HG02678 (cell line): ENCODE measurements at regions not wholly inside any gene's neighbourhood (a gene's known extent, or its start where the extent isn't known, plus 50 kb on each side); places are given as distances from the start of the nearest gene placed in this dataset.

ENCODE experiments used
- ATAC-seq: cut with Tn5 transposase; IDR thresholded peaks from one replicate; pipeline ENCODE4 v1.9.1; 2021; ENCODE audit warnings: mild to moderate bottlenecking, moderate library complexity; ENCODE audit not compliant: unreplicated experiment

DNA sequence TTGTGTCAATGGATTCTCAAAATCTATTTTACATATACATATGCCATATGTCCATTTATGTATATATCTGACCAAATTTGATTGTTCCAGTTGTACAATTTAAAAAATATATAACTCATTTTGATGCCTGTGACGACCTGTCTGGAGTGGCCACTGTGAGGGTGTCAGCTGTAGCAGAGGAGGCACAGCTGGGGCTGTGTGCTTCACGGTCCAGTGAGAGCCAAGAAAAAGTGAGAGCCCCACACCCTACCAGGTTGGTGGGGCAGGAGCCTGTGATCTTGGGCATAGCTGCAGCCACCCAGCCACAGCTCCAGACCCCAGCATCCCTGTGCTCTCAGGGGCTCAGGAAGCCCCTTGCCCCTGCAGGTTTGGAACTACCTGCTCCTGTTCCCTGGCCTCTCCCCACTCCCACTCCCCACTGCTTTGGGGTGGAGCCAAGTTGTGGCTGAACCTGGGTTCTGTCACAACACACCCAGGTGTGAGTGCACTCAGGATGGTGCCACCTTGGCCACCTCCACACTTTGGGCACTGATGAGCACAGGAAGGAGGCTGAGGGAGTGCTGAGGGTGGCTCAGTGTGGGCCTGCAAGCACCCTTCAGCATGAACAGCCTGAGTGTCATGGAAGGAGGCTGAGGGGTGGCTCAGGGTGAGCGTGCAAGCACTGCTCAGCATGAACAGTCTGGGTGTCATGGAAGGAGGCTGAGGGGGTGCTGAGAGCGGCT lies 161.1 kb upstream of the ROBO1 start:
- no peak for ATAC-seq

DNA sequence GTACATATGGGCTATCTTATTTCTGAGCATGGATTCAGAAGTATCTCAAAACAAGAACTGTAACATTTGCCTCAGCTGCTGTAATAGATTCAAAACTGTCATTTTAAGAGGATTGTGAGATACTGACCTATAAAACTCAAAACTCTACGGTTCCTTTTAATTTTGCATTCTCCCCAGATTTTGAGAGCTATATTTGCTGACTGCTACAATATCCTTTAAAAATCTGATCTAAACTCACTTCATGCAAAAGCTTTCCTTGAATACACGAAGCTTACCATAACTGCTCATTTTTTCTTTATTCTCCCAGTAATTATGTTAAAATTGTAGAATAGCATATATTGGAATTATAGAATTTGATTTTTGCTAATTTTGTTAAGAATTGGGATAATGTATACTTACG lies 158.7 kb upstream of the ROBO1 start:
- ATAC-seq, result no peak

DNA sequence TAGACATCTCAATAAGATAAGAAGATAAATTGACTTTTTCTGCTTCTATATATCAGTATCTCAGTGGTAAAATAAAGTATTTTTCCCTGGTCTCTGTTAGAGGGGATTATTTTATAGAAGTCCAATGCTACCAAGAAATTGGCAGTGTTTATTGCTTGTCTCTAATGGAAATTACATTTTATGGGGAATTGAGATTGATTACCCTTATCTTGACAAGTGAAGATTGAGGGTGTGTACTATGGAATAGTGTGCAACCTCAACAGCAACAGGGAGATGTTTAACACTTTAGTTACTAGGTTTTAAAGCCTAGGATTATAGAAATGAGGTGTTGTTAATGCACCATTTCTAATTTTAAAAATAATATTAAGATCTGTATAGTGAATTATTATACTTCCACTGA lies 154.8 kb upstream of the ROBO1 start:
- no peak for ATAC-seq

DNA sequence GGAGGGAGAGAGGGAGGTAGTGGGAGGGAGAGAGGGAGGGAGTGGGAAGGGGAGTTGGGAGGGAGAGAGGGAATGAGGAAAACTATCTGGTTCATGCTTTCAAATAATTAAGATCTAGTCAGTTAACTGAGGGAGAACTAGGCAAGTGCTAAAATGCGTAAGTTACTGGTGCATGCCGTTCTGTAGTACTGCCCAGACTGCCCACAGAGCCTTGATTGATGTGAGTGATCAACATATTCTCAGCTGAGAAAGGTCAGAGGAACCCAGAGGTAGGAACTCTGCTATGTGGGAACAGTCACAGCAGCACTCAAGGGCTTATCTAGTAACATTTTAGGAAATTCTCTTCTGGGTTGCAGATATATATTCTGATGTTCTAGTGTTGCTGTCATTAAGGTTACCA lies 149.8 kb upstream of the ROBO1 start:
- no peak for ATAC-seq

DNA sequence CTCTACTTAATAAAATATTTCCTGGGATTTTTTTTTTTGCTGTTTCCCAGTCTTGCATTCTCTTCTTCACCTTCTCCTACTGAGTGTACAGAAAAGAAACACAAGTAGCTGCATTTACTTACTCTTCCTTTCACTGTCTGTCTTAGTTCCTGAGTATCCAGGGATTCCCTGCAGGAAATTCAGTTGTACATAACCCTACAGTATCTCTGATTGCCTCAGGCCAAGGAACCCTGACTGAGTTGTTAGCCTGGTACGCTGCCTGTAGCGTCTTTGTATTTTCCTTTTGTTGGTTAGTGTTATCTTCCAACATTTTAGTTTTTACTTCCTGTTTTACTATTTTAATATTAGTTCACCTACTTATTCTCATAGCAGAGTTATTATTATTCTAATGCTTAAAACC lies 142.5 kb upstream of the ROBO1 start:
- ATAC-seq, result no peak

DNA sequence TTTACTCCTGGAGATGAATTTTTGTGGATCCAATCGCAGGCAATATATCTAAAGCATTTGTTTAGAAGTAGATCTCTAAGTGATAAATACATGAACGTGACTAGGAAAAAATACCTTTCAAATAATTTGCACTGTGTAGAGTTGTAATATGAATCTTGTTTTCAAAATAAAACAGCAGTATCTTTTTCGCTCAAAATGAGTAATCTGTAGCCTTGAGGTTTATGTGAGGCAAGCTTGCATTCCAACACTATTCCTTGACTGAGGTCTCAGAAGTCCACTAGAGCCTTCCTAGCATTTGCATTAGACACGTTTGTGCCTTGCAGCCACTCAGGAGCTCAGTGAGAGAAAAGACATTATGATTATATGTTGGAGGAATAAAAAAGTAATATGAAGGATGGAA lies 138.3 kb upstream of the ROBO1 start:
- no peak for ATAC-seq

DNA sequence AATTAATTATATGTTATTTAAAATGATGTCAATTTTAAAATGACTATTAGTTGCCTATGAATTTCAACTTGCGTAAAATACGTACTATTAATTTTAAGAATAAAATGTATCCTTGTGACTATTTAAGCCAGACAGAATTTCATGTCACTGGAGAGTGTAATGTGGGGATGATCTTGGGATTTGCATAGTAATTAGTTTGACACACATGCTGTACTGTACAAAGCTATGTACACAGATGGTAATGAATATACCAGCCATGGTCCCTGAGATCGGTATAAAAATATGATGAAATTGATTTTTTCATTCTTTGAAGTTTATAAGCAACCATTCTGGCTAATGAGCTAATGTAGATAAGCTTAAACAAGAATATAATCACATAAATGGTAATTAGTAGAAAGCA lies 134.4 kb upstream of the ROBO1 start:
- no peak for ATAC-seq

DNA sequence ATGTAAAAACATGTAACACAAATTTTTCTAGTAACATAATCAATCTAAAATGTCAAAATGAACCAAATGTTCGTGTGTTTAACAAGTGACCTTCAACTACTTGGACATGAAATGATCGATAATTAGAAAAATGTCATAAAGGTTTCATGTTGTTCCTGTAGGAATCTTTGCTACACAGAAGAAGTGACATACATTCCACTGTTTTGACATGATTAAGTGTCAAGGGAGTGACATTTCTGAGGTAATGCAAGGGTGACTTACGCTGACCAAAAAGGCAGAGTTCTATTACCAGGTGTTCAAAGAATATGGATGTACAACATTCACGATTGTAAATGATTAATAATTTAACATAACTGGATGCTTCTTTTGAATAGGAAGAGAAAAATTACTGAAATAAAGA lies 131.1 kb upstream of the ROBO1 start:
- ATAC-seq, result no peak

DNA sequence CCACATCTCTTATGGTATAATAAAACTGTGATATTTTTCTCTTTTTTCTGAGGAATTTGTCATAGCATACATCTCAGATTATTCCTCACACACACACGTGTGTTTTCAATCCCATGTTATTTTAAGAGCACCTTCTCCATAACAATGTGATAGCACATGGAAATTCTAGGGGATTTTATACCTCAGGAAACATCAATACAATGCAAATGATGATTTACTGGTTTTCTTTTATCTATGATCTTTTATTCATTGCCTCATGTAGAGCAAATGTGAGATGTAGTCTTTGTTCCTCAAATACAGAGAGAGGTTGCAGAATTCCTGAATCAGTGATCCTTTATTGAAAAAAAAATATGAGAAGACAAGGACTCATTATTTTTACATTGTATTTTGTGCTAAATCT lies 128.3 kb upstream of the ROBO1 start:
- no peak for ATAC-seq

DNA sequence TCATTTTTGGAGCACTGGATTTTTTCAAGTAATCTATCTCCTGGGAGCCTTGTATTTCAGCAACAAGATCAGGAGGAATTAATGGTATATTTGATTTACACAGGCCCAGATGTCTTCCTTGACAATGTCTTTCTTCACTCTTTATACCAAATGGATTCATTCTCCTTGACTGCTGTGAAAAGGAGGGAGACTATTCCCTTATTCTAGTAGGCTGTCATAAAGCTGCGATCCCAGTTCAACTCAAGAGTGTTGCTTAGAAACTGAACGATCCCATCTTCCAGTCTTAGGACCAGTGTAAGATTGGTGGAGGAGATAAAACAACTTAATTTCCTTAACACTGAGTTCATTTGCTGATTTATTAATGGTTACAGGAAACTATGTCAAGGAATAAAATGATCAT lies 119.4 kb upstream of the ROBO1 start:
- no peak for ATAC-seq

DNA sequence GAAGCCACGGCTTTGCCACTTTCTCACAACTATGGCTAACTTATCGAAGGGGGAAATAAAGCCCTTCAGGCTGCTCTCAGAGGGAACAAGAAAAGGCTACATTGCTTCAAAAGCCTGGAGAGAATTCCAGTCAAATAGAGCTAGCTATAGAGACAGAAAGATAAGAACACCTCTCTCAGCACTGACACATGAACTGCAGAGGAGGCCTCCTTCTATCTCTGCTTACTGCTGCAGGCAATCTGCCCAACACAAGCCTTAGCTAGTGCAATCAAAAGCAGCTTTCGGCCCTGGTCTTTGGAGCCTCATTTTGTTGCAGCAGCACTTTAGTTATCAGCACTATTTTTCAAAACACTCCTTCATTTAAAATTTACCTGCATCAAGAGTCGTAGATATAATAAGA lies 118.4 kb upstream of the ROBO1 start:
- no peak for ATAC-seq

DNA sequence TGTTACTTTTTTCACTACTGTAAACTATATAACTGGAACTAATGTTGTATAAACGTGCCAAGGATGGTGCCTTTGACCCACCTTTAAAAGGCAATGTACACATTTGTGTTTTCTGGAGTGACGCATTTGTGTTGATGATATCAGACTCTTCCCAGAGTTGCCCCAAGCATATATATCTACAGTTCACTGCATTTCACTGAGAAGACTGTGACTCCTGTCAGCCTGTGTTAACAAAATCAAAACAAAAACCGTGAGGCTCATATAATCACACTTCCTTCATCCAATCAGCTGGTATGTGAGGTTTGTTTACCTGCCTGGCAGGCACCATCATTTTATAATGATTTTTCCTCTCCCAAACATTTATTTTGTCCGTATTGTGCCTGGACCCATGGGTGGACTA lies 117.6 kb upstream of the ROBO1 start:
- no peak for ATAC-seq

DNA sequence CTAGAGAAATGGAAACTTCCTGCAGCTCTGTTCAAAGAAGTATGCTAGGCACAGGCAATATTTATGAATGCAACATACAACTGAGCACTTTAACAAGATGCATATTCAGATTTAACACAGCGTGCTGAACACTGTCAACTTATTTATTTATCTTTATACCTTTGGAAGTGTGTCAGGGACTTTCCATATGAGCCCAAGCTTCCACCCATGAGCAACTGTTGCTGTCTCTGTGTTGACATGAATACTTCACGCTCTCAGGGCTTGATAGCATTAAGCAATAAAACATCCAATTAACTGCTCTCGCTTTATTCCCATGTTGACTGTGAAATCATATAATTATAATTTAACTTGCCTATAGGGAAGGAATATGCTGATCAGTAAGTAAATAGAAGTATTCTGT lies 116.6 kb upstream of the ROBO1 start:
- ATAC-seq, result no peak

DNA sequence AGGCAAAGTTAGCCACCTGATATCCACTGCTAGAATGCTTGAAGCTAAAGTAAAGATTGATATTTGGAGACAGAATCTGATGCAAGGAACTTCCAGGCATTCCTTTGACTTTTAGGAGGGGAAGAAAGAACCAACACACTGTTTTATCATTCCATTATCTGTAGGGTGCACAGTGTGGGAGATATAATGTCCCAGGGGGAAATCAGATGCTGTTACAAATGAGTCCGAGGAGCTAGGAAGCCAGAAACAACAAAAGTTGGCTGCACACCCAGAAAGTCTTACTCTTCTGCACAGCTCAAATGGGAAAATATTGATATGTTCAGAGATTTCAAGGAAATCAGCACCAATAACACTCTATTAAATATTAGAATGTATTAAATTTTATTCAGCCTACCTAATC lies 113.6 kb upstream of the ROBO1 start:
- no peak for ATAC-seq

DNA sequence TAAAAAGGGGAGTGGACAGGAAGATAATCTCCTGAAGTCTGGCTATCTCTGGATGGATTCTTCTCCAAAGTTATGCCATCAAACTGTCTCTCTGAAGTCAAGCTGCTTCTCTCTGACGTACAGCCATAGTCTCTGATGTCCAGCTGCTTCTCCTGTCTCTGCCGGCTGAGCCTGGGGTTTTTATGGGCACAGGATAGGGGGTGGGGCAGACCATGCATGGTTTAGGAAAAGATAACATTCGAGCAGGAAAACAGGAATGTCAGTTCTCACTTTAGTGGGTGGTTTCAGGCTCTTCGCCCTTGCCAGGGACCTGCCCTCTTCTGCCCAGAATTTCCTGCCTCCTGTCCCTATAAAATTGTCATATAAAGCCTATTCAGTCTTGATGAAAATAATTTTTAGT lies 110.9 kb upstream of the ROBO1 start:
- ATAC-seq, result no peak

DNA sequence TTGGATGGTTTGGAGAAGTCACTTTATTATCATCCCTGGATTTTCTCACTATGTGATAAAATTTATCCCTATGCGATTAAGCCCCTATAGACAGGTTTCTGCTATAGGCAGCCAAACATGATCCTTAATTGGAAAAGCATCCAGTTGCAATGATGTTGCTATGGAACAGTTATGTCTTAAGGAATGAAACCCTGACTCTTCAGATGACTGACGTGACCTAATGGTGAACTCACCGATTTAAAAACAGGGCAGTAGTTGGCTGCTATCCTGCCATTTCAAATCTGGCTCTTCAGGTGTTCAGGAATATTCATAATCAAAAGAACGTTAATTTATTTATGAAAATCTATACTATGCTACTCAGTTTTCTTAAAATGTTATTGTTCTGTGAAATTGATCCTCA lies 106.8 kb upstream of the ROBO1 start:
- no peak for ATAC-seq

DNA sequence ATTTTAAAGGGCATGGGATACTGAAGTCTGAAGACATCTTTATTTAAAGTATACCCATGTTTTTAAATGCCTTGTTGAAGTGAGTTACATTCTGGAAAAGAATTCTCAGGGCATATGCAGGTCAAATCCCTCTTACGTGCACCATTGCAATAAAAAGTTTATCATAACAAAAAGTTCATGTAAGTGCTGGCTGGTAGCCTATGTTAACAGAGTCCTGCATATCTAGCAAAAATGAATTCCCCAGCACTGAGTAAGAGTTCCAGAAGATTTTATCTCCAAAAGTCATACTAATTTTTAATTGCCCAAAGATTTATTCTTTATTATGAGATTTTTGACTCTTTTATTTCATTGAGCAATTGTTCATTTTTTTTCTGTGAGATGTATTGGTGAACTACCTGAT lies 104.7 kb upstream of the ROBO1 start:
- no peak for ATAC-seq

DNA sequence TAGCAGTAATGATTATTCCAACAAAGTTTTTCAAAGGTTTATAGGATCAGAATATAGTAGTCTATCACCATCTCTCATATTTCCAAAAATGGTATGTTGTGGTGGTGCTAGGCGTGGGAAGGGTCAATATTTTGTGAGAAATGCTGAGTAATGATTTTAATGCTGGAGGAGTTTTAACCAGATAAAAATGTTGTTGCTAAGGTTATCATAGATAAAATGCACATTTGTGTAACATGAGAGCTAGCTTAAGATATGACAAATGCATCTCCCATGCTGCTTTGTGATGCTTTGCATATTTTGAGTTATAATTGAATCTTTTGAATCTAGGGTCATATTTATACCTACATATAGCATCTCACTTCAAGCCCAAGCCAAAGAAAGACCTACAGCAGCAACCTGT lies 103.9 kb upstream of the ROBO1 start:
- no peak for ATAC-seq

DNA sequence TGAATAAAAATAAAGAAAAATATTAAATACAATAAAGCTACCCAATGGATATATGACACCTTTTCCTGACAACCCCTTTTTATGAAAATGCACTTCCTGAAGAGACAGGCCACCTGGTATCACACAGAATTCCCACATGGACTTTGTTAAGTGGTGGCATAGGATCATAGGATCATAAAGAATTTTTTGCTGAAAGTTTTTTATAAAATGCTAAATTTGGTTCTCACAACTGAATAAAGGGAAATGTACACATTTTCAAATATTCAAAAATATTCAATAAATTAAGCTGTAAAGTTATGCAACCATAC lies 102.5 kb upstream of the ROBO1 start:
- ATAC-seq, result no peak

DNA sequence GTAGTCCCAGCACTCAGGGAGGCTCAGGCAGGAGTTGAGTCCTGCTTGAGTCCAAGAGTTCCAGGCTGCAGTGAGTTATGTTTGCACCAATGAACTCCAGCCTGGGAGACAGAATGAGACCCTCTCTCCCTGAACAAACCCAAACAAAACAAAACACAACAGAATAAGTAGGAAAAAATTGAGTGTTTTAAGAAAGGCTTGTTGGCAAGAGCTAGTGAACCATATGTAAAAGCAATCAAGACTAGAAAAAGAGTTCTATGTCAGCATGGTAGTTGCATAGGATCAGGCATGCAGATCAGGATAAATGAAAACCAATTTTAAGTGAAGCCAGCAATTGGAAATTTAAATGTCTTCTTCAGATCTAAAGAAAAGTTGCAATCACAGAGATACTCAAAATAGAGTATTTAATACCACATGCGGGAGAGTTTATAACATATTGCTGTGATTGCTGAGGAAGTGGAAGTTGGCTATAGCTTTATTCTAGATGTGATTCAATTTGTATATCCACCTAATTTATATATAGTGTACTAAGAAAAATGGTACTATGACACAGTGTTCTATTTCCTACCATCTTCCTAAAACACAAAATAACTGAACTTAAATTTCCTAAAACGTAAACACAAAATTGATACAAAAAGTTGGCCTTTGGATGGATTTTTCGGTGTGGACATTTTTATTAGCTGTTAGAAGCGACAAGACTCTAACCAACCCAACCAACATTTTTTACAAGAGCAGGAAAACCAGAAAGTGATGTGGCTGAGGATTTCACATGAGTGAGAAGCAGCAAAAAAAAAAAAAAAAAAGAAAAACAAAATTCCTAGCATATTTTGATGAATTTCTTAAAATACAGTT lies 101.9 kb upstream of the ROBO1 start:
- no peak for ATAC-seq

DNA sequence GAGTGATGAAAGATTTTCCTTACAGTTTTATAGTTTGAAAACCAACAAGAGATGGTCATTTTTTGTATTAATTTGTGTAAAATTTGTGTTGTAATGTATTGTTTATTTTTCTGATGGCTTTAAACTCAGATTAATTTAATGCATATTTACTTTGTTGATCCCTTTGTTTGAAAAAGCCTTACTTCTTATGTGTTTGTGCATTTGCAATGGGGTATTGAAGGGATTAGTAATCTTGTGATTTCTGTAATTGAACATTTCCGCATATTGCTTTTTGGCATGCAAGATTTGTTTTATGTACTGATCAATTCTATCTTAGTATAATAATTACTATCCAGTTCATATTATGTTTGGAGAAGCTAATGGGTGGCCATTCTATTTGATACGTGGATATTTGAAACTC lies 98.4 kb upstream of the ROBO1 start:
- no peak for ATAC-seq

DNA sequence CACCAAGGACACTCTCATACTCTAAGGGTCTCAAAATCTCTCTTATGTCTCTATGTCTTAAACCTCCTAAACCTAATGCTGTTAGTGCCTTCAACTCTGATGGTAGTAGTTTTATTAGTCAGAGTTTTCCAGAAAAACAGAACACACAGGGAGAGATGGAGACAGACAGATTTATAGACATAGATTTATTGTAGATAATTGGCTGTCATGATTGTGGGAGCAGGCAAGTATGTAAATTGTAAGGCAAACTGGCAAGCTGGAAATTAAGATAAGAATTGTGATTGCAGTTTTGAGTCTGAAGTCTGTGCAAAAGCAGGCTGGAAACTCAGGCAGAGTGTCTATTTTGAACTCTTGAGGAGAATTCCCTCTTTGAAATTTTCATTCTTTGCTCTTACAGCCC lies 96.3 kb upstream of the ROBO1 start:
- ATAC-seq, result no peak

DNA sequence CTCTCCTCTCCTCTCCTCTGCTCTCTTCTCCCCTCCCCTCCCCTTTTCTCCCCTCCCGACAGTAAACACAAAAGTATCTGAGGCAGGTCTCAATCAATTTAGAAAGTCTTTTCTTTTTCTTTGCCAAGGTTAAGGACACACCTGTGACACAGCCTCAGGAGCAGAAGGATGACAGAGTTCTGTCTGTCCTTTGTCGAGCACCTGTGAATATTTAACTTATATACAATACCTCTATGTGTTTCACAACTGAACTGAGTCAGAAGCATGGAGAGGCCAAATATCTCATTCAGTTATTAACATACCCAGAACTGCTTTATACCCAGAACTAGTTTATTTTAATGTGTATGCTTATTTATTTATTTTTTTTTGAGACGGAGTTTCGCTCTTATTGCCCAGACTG lies 81.1 kb upstream of the ROBO1 start:
- ATAC-seq, result no peak
